Activated naive CD4-positive, alpha-beta T cell treated with anti-CD3 and anti-CD28 coated beads, Interleukin-2, amount 50 U/mL, for 72 hours (primary cell): ENCODE measurements at regions not wholly inside any gene's neighbourhood (a gene's known extent, or its start where the extent isn't known, plus 50 kb on each side); places are given as distances from the start of the nearest gene placed in this dataset.

ENCODE experiments used
- ATAC-seq, 2 donors: fragments of 150-1000 bp; cut with Tn5 transposase; 2 replicates each; pipeline ENCODE4 v1.10.0; 2021; ENCODE audit warnings: mild to moderate bottlenecking in 2 of 2, moderate library complexity in 2 of 2
- DNase-seq, 2 donors: peaks; one replicate each; pipeline ENCODE4 v3.0.0; 2021 to 2022; ENCODE audit warnings: low spot score in 2 of 2
- H3K27ac Mint-ChIP-seq, 2 donors: one replicate each; pipeline ENCODE4 v1.8.0; 2022; ENCODE audit warnings: mild to moderate bottlenecking in 2 of 2, mixed read lengths in 2 of 2
- H3K36me3 Mint-ChIP-seq, 2 donors: one replicate each; pipeline ENCODE4 v1.8.0; 2022; ENCODE audit warnings: mixed read lengths in 2 of 2
- H3K9me3 Mint-ChIP-seq, 2 donors: one replicate each; pipeline ENCODE4 v1.8.0; 2022; ENCODE audit warnings: mixed read lengths in 2 of 2

- no peaks in the 10 kb centered on the region for H3K36me3 Mint-ChIP-seq
- no peaks in the 10 kb centered on the region for H3K9me3 Mint-ChIP-seq
- ATAC-seq, result no peak
- DNase-seq, result no peak
- H3K27ac Mint-ChIP-seq, result no peak overlapping the region
Observed at GRCh38 chr10:43959364-43960134, 310.9 kb upstream of the ZNF32 start.

GRCh38 chr10:43958964-43959363, 310.3 kb upstream of the ZNF32 start:
- Mint-ChIP-seq H3K36me3 (no peaks in the 10 kb centered on the region), H3K27ac (peak overlapping the region in 1 of 2 donors; percentile 73), H3K9me3 (no peaks in the 10 kb centered on the region)
- ATAC-seq (no peak), DNase-seq (no peak)

GRCh38 chr10:43958071-43958432, 309.4 kb upstream of the ZNF32 start:
- no peak for ATAC-seq
- DNase-seq, result no peak
- Mint-ChIP-seq H3K36me3 (peaks cover 0 to 3% of the 10 kb centered on the region in 2 donors), H3K27ac (no peak overlapping the region), H3K9me3 (peaks cover 0 to 5% of the 10 kb centered on the region in 2 donors)

DNA sequence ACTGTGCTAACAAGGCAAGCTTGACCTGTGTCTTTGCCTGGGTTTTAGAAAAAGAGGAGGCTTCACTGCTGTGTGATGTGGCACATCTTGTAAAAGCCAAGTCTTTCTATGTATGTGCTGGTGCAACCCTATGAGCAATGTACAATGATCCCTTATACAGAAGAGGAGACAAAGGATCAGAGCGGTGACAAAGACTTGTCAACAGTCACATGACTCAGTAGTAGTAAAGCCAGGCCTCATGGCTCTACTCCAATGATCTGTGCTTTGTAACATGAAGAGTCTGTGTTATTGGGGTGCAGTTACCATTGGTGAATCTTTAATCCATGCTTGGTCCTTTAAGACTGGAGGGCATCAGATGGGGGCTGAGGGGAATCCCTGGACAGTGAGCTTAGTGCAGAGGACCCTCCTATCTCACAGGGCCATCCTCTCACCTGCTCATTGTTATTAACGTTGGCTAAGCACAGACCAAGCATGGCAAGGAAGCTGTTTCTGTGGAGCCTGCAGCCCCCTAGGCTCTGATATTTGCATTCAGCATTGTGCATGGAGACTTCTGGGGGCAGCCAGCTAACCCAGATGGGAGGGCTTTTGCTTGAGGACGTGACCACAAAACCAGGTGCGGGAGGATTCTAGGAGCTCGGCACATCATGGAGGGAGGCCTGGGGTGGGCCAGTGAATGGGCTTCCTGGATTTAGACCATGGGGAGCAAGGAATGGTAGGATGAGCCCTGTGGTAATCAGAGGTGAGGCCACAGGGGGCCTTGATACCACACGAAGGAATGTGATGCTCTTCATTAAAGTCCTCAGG, 308.8 kb upstream of the ZNF32 start:
- DNase-seq, result no peak
- peaks cover 0 to 7% of the 10 kb centered on the region in 2 donors for H3K36me3 Mint-ChIP-seq
- peak overlapping the region in 1 of 2 donors; percentile 12 for H3K27ac Mint-ChIP-seq

DNA sequence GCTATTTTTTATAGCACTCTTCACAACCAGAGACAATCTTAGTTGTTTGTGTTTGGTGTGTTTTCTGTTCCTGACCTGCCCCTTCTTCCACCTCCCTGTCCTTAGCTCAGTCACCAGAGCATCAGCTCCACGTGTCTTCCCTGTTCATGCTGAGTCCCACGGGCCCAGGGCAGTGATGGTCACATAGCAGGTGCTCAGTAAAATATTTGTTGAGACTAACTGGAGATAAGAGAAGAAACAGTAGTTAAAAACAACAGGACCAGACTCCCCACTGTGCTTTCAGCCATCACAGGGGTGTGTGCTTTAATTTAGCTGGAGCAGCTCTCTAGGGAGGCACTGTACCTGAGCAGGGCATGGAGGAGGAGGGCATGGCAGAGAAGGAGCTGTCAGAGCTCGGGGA, 307.3 kb upstream of the ZNF32 start:
- H3K27ac Mint-ChIP-seq, result no peak overlapping the region
- peaks cover 0 to 8% of the 10 kb centered on the region in 2 donors for H3K9me3 Mint-ChIP-seq
- ATAC-seq (no peak), DNase-seq (no peak)
- H3K36me3 Mint-ChIP-seq, result peaks cover 0 to 7% of the 10 kb centered on the region in 2 donors

More for the DNA sequence above, 308.8 kb upstream of the ZNF32 start:
- no peak for ATAC-seq
- H3K9me3 Mint-ChIP-seq, result peaks cover 0 to 8% of the 10 kb centered on the region in 2 donors

DNA sequence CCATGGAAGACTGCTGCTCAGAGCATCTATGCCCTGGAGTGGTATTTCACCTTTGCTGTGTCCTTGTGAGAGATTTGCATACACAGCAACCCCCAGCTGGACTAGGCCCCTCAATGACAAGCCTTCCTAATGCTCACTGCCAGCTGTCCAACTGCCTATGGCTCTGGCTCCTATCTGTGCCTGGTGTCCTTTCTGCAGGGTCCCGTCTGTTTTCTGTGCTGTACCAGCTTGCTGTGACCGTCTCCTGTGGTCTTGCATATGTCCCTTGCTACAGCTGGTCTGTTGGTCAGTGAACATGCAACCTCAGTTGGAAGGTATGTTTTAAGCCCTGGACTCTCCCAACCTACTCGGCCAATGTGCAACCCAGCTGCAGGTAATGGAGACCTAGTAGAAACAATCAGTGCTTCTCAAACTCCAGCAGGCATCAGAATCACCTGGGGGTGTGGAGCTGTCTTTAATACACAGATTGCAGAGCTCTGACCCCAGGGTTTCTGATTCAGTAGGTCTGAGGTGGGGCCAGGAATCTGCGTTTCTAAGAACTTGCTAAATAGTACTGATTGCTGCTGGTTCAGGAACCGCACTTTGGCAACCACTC, 306.4 kb upstream of the ZNF32 start:
- Mint-ChIP-seq H3K9me3 (peaks cover 0 to 8% of the 10 kb centered on the region in 2 donors), H3K36me3 (peaks cover 0 to 7% of the 10 kb centered on the region in 2 donors), H3K27ac (no peak overlapping the region)
- ATAC-seq (no peak), DNase-seq (no peak)

GRCh38 chr10:43953672-43954071, 305.0 kb upstream of the ZNF32 start:
- DNase-seq (no peak), ATAC-seq (no peak)
- Mint-ChIP-seq H3K27ac (no peak overlapping the region), H3K36me3 (peaks cover 0 to 7% of the 10 kb centered on the region in 2 donors), H3K9me3 (peaks cover 0 to 8% of the 10 kb centered on the region in 2 donors)

DNA sequence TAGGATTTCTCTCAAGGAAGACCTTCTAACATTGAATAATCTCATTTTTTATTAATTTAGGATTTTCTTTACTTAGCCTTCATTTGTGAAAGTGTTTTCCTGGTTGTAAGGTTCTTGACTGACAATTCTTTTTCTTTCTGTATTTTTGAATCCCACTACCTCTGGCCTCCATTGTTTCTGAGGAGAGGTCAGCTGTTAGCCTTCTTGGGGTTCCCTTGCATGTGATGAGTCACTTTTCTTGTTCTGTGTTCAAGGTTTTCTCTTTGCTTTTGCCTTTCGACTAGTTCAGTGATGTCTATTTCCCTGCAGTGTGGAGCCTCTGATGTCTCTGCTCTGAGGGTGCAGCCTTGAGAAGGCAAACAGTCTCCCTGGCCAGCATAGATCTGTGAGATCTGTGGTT, 304.1 kb upstream of the ZNF32 start:
- Mint-ChIP-seq H3K36me3 (peaks cover 0 to 7% of the 10 kb centered on the region in 2 donors), H3K9me3 (peaks cover 0 to 8% of the 10 kb centered on the region in 2 donors), H3K27ac (no peak overlapping the region)
- no peak for ATAC-seq
- DNase-seq, result no peak

- Mint-ChIP-seq H3K27ac (no peak overlapping the region), H3K9me3 (peaks cover 0 to 8% of the 10 kb centered on the region in 2 donors), H3K36me3 (peaks cover 0 to 7% of the 10 kb centered on the region in 2 donors)
- ATAC-seq (no peak), DNase-seq (no peak)
Observed at GRCh38 chr10:43949351-43949750, 300.7 kb upstream of the ZNF32 start.

DNA sequence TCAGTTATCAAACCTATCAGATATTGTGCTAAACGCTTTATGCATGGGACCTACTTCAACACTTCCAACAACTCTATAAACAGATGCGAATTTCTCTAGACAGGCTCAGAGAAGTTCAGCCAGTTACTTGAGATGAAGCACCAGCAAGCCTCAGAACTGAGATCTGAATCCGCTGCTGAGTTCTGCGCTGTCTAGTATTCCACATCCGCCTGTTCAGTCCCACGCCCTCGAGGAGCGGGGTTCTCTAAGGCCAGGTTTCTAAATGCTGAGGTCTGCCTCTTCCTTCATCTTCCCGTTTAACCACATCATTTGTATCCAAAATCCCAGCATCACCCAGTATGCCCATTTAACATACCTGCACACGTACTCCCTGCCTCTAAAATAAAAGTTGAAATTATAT, 297.8 kb upstream of the ZNF32 start:
- H3K9me3 Mint-ChIP-seq, result no peaks in the 10 kb centered on the region
- DNase-seq (no peak), ATAC-seq (no peak)
- H3K36me3 Mint-ChIP-seq, result no peaks in the 10 kb centered on the region
- no peak overlapping the region for H3K27ac Mint-ChIP-seq

- no peak for ATAC-seq
- H3K27ac Mint-ChIP-seq, result no peak overlapping the region
- no peaks in the 10 kb centered on the region for H3K9me3 Mint-ChIP-seq
- H3K36me3 Mint-ChIP-seq, result no peaks in the 10 kb centered on the region
- DNase-seq, result no peak
Observed at GRCh38 chr10:43945908-43946307, 297.2 kb upstream of the ZNF32 start.

DNA sequence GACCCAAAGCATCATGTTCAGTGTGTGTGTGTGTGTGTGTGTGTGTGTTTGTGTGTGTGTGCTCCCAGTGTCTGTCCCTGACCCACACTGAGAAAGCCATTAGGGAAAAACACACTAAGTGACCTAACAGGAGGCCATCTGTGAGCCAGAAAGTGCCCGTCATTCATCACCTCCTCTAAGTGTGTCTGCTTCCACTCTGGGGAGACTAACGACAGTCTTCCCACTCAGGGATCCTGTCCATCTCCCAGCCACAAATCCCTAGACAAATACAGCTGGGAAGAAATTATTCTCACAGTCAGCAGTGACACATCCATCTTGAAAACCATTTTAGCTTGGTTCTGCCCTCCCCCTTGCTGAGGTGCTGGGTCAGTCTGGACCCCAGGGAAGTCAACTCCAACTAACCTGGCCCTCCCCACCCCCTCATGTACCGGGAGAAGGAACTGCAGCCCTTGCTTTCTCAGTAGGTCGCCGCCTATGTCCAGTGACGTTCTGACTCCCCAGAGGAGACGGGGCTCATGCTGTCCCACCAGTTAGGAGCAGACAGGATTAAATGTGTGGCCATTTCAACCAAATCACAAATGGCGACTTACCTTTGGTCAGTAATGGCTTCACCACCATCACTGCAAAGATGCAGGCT, 296.5 kb upstream of the ZNF32 start:
- DNase-seq, result no peak
- Mint-ChIP-seq H3K9me3 (no peaks in the 10 kb centered on the region), H3K27ac (no peak overlapping the region), H3K36me3 (no peaks in the 10 kb centered on the region)
- ATAC-seq, result no peak

- ATAC-seq (no peak), DNase-seq (no peak)
- Mint-ChIP-seq H3K27ac (no peak overlapping the region), H3K36me3 (no peaks in the 10 kb centered on the region), H3K9me3 (no peaks in the 10 kb centered on the region)
Observed at GRCh38 chr10:43944381-43945093, 295.9 kb upstream of the ZNF32 start.

DNA sequence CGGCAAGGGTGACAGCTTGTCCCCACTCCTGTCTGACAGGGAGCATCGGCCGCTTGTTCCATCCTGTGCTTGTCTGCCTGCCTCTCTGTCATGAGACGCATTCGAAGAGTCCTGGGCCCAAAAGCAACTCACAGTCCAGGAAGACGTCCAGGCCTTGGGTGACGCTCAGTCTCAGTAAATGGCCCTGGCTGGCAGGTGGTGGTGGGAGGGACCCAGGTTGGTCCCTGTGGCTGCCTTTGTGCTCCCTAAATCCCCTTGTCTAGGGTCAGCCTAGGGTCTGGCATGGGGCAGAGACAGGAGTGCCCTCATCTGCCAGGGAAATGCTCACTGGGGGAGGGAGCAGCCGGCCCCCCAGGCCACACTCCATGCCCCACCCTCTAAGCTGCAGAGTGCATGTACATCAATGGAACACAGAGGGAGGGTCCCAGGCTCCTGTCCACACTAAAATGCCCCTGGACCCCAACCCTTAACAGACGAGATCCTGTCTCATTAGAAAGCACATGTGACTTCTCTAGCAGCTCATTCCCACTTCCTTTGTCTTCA, 295.2 kb upstream of the ZNF32 start:
- ATAC-seq, result no peak
- no peaks in the 10 kb centered on the region for H3K9me3 Mint-ChIP-seq
- H3K36me3 Mint-ChIP-seq, result no peaks in the 10 kb centered on the region
- DNase-seq, result no peak
- no peak overlapping the region for H3K27ac Mint-ChIP-seq

DNA sequence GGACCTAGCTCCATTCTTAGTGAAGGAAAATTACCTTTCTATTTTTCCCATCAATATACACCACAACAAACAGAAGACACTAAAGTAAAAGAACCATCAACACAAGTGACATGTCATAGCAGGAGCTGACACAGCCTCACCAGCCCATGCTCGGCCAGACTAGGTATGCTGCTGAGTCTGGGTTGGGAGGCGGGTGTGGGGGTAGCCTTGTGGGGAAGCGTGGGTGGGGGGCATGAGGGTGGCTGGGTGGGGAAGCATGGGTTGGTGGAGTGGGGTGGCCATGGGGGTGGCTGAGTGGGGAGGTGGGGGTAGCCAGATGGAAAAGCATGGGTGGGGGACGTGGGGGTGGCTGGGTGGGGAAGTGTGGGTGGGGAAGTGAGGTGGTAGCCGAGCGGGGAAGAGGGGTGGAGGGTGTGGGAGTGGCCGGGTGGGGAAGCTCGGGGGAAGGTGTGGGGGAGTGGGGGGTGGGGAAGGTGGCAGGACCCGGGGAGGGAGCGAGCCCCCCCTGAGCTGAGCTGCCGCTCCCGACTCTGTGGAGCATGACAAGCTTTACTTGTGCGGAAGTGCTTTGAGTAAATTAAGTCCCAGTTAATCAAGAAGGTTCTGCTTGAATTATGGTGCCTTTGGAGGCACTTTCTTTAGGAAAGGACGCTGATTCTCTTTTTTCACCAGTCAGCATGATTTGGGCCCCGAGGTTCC, 294.6 kb upstream of the ZNF32 start:
- no peaks in the 10 kb centered on the region for H3K36me3 Mint-ChIP-seq
- peaks cover 0 to under 1% of the 10 kb centered on the region in 2 donors for H3K9me3 Mint-ChIP-seq
- H3K27ac Mint-ChIP-seq, result peak overlapping the region in 1 of 2 donors; percentile 34
- ATAC-seq (peak in 1 of 2 donors; percentile 7), DNase-seq (no peak)
